HG02870 (cell line): ENCODE measurements at regions not wholly inside any gene's neighbourhood (a gene's known extent, or its start where the extent isn't known, plus 50 kb on each side); places are given as distances from the start of the nearest gene placed in this dataset.

ENCODE experiments used
- ATAC-seq: cut with Tn5 transposase; IDR thresholded peaks from one replicate; pipeline ENCODE4 v1.9.1; 2021; ENCODE audit warnings: mild to moderate bottlenecking, moderate library complexity; ENCODE audit not compliant: unreplicated experiment

DNA sequence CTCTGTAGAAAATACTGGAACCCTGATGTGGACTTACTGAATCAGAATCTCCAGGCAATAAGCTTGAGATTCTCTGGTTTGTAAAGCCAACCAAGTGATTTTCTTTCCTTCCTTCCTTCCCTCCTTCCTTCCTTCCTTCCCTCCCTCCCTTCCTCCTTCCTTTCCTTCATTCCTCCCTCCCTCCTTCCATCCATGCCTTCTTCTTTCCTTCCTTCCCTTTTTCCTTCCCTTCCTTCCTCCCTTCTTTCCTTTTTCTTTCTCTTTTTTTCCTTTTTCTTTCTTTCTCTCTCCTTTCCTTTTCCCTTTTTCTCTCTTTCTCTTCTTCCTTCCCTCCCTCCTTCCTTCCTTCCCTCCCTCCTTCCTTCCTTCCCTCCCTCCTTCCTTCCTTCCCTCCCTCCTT lies 450.8 kb downstream of the GRXCR1 start:
- ATAC-seq = no peak

DNA sequence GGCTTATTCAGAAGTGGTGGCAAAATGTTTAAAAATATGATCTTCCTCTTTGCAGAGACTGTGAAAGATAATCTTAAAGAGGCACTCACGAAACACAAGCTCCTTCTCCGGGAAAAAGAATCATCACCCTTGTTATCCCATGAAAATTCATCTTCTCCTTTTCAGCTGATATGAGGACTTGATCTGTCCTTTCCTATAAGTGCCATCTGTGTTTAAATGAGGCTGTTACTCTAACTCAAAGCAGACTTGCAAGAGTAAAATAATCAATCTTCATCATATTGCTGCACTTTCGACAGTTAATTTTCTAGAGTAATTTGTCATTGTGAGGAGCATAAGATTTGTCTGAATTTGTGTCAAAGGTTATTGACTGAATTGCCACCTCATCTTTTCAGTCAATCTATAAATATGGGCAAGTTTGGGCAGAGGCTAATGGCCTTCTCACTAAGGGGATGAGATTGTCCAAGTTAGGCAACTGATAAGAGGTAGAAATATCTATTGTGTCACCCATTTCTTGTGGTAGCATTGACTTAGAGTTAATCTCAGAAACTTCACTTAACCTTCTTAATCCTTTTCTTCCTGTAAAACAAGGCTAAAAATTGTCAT lies 452.9 kb downstream of the GRXCR1 start:
- ATAC-seq = no peak

DNA sequence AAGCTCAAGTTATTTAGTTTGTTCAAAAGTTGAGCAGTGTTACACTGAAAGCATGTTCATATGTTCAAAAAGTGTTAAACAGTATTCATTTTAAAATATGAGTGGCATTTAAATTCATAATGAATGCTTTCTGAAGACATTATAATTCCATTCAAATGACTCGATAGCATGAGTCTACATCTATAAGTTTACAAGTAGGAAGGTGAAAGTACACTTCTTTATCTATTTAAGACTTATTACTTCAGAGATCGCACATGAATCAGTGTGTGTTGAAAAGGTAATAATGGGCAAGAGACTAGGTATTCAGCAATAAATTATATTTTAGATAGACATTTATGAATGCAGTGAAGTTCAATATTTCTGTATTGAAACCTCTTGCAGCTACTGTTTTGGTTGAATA lies 456.1 kb downstream of the GRXCR1 start:
- ATAC-seq = no peak

DNA sequence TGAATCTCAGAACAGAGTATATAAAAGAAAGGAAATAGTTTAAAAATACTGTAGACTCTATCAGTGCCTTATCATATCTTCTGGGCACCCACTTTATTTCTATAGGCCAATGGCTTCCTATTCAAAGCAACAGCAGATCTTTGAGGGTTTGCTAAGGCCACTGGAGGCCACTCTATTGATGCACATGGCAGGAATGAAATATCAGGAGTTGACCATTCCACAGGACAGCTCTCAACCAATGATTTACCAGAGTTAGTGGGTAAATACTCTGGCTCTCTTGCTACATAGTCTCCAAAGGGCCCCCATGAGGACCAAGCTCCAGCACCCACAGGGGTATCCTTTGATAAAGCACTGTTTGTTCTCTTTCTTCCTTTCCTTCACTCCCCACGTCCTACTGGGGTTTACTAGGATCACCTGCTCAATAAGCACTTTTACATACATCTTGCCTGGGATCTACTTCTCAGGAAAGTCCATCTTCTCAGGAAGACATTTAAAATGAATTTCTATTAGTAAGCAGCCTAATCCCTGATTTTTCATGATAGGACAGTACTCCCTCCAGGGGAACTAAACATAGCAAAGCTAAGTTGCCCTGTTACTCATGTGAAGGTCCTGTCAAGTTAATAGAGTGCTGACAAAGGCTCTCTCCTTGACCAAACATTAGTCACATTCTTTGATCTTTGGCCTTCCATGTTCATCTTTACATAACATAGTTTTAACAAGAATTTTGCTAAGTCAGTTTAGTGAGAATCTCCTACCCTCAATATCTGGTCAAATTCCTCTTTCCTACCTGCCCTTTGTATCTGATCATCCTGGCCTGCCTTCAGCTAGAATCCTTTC lies 459.7 kb downstream of the GRXCR1 start:
- ATAC-seq = no peak

DNA sequence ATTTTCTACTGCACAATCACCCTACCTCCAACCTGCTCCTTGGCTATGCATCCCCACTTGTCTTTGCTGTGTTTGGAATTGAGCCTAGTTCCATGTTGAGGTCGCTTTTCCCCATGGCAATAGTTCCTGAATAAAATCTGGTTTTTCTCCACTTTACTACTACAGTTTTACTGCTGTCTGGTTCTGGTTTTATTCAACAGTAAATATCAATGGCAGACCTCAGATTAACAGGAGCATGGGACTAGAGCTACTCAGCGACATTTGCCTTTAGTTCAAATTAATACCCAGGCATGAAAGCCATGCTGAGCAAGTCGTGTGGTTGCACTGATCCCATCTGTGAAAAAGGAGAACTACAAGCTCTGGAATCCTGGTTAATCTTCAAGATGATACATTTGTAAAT lies 460.3 kb downstream of the GRXCR1 start:
- ATAC-seq = no peak

DNA sequence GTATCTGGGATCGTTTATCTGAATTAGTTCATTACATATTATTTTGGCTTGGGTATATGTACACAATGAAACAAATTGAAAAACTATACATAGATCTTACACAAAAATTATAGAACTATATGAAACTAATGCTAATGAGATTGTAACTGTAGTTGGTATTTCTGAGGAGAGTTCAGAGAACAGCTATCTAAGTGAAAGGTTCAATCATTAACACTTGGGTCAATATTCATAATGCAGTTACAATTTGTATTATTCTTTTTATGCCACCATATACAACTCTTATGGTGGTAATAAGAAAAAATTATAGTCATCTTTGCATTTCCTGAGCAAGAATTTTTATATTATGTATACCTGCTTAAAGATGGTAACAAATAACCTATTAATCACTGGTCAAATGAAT lies 461.0 kb downstream of the GRXCR1 start:
- ATAC-seq = no peak

DNA sequence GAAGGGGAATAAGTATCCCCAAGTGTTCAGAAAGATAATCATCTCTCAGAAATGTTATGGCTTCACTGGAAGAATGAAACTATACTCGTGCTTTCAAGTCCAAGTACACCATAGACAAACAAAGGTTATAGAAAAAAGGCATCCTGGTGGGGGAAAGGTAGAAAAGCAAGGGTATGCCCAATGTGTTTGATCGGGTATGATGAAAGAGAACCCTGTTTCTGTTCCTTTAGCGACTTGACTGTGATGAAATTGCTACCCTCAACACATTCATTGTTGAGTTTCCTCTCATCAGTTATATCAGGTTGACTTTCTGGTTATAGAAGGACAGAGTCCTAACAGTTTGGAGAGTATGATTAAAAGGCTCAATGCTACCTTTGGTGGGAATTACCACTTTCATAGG lies 464.3 kb downstream of the GRXCR1 start:
- no peak for ATAC-seq

DNA sequence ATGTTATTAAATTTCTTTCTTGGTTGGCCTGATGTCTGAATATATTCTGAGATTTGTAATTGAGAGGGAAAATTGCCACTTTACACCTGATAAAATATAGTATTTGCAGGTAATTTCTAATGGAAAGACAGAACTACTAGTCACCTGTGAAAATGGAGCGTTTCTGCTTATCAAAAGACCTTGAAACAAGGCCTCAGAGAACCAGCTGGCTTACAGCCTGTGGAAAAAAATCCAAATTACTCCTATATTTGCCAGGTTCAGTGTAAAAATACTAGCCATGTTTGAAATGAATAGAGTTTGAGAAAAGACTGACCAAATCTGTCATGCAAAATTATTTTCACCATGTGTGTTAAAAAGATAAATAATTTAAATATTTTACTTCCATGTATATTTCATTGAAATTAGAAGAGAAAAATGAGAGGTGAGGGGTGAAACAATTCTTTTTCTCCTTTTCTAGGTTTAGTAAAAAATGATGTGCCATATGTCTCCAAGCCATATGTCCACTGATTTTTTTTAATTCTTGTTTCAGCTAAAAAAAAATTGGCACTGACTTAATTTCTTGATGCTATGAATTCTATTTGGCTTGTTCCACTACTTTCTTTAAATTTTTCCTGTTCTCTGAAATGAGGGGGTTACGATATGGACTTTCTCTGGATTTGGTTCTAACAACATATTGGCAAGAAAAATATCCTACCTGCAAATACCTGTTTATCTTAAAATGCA lies 464.9 kb downstream of the GRXCR1 start:
- ATAC-seq = no peak

DNA sequence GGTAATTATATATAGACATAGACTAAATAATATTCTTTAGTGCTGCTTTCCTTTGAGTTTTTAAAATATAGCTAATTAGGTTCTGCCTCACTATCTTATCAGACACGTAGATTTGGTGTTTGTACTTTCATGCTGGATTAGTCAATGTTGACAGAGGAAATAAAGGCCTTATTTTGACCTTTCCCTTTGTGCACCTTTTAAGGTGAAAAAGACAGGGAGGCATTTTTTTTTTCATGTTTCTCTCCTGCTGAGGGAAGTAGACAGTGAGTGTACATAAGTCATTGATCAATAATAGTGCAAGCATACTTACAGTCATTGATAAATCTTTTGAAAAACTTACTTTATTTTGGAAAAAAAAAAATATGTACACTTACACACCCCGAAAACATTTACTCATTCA lies 467.8 kb downstream of the GRXCR1 start:
- no peak for ATAC-seq

DNA sequence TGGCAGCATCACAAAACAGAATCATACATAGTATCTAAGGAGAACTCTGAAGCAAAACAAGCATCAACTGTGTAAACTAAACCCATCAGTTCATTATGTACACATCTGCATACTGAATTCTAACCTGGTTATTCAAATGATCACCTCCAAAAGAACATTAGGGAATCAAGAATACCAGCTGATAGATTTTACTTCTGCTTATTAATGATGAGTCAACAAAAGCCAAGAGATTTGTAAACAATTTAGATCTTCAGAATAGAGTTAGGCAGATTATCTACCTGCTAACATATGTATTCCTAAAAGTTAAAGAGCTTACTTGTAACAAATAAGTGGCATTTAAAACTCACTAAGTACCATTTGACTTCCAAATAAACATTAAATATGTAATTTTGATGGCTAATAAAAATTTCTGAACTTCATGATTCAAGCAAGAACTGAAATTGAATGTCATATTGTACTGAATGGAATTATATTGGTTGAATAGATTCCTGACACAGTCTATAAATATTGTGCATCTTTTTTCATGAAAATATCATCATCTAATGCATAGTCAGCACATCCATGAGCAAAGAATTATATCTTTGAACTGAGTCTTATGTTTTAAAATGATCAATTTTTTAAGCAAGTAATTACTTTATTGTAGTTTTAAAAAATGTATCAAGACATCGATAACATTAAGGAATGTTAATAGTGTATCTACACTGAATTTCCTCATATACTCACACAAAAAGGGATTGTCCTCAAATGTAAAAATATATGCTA lies 470.5 kb downstream of the GRXCR1 start:
- no peak for ATAC-seq

DNA sequence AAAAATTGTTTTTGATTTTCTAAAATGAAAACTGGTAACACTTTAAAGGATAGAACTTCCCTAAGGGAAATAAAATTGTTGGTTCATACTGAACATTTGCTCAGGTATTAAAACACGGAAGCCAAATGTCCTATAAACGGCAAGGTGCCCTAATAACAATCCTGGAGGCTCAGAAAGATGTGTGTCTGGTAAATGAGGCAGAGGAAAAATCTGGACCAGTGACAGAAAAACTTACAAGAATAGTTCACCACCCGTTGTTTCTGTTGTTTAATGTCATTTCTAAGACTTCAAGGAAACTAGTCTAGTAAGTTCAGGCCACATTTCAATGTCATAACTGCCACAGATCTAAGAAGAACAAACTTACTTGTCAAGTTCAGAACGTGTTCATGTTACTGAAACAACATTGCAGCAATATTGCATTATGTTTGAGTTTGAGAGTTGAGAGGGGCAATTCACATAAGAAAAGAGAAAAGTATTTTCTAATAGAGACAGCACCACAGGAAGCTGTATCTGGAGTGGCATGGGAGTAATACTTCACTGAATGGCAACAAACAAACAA lies 476.6 kb downstream of the GRXCR1 start:
- no peak for ATAC-seq

DNA sequence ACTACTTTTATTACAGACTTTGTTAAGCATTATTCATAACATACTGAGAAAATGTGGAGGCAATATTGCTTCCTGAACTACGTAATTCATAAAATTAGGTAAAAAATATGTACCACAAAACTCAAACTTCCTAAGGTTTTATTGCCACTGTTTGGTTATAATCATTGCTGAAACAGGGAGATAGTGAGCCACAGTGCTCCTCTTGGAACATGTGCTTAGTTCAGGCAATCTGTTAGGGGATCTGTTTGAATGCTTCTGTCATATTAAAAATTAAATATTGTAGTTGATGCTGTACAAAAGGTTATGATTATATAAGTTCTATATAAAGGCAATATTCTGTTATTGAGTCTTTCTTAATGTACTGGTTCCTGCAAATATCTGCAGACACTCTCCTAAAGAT lies 480.7 kb downstream of the GRXCR1 start:
- ATAC-seq = no peak

DNA sequence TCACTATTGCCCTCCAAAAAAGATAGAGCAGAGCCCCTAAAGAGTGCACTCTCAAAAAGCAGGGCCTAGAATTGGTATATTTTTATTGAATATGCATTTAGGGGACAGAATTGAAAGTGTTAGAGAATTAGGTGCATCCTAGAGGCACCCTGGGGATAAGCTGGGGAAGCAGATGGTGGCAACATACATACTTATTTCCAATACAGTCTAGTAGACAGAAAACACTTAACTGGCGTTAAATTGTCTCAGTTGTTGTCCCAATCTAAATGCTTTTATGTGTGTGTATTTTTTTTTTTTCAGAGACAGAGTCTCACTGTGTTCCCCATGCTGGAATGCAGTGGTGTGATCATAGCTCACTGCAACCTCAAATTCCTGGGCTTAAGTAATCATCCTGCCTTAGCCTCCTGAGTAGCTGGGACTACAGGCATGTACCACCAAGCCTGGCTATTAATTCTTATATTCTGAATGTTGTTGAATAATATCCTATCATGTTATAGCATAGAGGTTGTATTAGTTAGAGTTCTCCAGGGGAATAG lies 481.8 kb downstream of the GRXCR1 start:
- no peak for ATAC-seq

DNA sequence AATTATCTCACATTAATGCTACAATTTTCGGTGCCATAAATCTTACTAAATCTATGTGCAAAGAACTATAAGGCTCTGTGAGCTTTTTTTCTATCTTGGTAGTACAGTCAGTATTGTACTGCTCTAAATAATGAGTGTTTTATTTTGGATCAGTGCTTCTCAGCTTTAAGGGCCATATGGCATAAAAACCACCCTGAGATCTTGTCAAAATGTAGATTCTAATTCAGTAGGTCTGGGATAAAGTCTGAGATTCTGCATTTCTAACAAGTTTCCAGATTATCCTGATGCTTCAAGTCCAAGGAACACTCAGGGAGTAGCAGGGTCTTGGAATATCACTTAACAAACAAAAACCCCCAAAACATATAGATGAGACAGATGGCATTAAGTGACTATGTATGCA lies 486.5 kb downstream of the GRXCR1 start:
- ATAC-seq = no peak

DNA sequence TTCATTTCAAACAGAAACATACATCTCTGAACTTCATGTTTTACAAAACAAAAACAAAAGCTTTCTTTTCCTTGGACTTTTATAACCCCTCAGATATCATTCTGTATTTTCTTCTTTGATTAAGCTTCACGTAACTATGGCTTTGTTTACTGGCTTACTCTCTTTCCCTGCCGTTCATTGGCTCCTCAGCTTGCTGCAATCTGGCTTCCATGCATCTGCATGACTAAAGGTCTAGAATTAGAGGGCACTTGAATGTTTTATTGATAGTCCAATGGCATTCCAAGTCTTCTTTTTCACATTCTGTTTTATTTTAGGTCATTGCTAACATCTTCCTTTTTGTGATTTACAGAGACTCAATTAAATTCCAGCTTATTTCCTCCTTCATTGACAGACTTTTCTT lies 487.6 kb downstream of the GRXCR1 start:
- no peak for ATAC-seq

DNA sequence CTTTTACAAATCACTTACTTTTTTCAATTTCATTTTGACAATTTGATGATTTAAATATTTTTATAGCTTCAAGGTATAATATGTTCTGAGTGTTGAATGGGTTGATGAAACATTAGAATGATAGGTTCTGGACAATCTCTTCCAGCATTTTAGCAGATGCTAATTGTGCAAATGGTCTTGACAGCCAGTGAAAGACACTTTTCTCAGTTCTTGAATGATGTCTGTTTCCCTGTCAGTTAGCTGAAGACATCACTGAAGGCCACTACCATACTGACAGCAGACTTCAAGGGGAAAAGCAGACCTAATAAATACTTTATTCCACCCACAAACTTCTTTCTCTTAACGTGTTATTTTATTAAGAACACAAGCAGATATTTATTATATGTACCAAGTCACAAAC lies 498.6 kb downstream of the GRXCR1 start:
- ATAC-seq = no peak

DNA sequence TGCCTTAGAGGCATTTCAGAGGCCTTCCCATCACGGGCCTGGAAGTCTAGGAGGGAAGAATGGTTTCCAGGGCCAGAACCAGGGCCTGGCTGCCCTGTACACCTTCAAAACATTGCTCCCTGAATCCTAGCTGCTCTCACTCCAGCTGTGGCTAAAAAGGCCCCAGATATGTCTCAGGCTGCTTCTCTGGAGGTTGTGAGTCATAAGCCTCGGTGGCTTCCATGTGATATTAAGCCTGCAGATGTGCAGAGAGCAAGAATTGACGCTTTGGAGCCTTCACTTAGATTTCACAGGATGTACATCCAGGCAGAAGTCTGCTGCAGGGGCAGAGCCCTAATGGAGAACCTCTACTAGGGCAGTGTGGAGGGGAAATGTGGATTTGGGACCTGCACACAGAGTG lies 502.5 kb downstream of the GRXCR1 start:
- ATAC-seq = no peak

DNA sequence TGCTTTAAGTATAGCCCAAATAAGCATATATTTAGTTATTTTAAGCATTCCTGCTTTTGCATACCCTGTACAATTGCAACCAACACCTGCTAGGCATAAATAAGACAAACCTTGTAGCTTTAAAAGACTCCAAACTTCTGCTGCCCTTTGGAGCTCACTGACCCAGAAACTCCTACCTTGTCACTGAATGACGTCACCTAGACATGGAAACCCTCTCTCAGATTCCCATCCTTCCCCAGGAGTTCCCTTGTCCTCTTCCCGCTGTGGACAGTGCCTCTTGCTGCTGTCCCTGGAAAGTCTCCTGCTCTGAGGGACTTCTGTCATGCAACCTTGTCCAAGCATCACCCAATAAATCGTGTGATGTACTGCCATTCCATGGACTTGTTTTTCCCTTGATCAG lies 507.2 kb downstream of the GRXCR1 start:
- ATAC-seq = no peak

DNA sequence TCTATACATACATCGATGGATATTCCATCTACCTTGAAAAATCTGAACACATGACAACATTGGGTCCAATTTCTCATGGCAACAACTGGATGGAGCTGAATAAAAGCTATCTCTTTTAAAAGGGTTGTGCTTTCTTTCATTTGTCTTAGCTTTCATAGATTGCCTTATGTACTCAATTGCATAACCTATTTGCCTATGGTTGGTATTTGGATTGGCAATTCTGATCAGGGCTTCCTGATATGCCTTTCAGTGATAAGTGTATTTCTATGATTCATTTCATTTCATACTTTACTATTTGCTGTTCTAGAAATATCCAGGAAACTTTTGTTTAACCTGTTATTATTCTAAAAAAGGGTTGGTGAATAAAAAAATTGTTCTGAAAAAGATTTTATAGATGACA lies 509.9 kb downstream of the GRXCR1 start:
- ATAC-seq = no peak

DNA sequence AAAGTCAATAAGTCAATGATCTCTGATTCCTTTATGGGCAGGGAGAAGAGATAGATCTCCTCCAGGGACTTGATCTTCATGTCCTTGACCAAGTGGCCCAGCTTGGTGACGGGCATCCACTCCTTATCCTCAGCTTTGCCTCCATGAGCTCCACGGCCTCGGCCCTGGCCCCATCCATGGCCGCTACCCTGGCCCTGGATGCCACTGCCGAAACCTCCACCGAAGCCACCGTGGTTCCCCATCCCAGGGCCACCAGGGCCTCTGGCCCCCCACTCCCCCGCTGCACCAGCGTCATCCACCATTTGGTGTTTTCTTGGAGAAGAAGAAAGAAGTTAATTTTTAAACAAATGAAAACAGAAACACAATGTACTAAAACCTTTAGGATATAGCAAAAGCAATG lies 518.1 kb downstream of the GRXCR1 start:
- ATAC-seq = no peak

DNA sequence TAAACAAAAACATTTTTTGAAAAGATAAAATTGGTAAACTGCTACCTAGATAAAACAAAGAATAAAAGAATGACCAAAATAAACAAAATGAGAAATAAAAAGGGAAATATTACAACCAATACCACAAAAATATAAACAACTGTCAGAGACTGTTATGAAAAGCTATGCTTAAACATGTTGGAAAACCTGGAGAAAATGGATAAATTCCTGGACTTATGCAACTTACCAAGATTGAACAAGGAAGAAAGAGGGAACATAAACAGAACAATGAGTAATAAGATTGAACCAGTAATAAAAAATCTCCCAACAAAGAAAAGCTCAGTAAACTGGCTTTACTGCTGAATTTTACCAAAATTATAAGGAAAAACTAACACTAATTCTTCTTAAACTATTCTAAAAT lies 518.7 kb downstream of the GRXCR1 start:
- no peak for ATAC-seq
